HG03196 (cell line): ENCODE measurements at regions not wholly inside any gene's neighbourhood (a gene's known extent, or its start where the extent isn't known, plus 50 kb on each side); places are given as distances from the start of the nearest gene placed in this dataset.

ENCODE experiments used
- ATAC-seq: cut with Tn5 transposase; IDR thresholded peaks from one replicate; pipeline ENCODE4 v1.9.1; 2021; ENCODE audit not compliant: unreplicated experiment

DNA sequence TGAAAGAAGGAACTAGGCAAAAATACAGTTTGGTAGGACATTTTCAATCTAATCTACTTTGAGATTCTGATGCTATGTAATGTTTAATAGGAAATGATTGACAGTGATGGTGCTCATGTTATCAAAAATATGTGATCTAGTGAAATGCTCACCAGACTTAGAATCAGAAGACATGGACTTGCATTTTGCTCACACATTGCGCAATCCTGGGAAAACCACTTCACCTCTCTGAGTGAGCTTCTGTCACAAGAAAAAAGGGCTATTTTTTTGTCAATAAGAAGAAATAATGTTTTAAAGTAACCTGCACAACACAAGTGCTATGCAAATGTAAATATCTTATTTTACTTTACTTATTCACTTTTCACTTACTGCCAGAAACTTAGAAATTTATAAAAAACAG lies 380.9 kb upstream of the HTR2A start:
- ATAC-seq, result no peak

DNA sequence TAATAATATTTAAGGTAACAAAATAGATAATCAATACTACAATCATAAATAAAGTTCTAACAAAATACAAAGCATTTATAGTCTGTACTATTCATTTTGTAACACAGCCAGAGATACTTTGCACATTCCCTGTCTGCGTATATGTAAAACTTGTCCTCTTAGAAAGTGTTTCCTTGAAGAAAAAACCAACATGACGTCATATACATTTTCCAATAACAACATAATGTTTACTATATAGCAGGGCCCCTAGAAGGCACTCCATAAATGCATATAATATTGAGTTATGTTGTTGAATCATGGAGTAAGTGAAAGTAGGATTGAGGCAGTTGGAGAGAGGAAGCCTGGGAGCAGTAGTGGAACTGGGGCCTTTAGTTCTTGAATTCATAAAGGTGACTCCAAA lies 371.4 kb upstream of the HTR2A start:
- ATAC-seq, result no peak

DNA sequence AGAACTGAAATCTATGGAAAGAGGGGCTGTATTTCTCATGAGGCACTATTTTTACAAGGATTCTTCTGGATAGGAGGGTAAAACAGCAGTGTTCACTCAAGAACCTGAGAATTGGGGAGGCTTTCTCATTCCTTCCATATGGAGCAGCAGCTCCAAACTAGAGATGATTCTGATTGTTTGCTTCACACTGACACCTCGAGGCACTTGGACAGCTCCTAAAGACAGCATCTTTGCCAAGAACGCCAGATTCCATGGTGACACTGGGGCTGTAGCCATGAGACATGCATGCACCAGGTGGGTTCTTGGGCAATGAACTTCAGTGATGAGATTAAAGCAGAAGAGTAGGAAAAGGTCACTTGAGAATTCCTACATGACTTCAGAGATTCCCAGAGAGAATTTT lies 361.5 kb upstream of the HTR2A start:
- ATAC-seq, result no peak

DNA sequence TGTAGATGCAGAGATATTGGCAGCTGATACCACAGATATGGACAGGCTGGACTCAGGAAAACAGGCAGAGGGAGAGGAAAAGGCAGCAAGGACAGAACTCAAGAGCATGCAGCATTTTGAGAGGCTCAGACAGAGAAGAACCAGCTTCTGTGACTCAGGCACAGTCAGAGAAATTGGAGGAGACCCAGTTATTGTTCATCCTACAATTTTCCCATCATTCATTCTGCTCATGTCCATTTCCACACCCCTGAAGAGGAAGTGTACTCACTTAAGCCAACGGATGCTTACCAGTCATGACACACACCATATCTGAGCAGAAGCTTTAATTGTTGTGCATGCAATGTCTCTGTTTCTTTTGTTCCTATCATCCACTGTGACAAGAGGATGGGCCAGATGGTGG lies 359.8 kb upstream of the HTR2A start:
- ATAC-seq, result no peak

DNA sequence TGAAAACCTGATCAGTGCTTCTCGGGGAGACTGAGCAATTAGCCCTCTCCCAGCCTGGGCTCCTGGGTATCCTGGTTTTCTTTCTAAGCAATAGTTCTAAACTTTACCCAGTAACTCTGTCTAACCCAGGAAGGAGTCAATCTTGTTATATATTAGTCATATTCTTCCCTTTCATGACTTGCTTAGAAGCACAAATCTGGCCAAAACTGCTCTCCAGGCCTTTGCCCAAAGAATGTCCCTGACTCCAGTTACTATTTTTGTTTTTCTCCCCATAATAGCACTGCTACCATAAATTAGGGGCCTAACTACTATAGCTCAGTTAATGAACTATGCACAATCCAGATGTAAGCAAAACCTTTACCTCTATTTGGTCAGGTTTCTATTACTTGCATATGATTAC lies 355.8 kb upstream of the HTR2A start:
- ATAC-seq, result no peak

DNA sequence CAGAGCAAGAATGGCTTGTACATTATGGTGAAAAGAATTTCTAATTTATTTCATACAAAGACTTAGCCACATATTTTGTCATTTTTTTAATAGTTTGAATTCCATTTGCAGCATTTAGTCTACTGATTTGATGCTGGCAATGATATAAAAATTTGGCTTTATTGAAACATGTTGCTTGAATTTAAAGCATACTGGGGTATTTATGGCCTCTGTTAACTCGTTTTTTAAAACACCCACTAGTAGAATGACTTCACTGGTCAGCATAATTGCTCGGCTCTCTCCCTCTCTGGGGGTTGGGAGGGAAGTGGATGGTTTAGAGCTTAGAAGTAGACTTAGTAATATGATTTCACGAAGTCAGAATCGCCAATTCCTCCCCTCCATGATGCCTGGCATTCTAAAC lies 354.9 kb upstream of the HTR2A start:
- ATAC-seq, result no peak

DNA sequence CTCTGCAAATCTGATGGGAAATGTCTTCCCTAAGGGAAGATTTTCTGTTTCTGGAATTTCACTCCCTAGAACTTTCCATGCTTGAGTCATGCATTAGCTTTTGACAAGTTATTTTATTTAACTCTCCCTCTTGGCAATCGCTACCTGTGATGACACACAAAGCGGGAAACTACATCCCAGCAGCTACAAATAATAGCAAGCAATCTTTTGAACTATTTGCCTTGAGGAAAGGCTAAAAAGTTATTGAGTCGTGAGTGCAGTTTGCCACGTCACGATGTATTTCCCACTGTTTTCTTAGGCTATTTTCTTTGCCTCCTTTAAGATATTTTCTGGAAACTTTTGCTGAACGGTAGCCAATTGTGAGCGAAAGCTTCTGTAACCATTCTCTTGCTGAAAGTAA lies 353.3 kb upstream of the HTR2A start:
- ATAC-seq, result no peak

DNA sequence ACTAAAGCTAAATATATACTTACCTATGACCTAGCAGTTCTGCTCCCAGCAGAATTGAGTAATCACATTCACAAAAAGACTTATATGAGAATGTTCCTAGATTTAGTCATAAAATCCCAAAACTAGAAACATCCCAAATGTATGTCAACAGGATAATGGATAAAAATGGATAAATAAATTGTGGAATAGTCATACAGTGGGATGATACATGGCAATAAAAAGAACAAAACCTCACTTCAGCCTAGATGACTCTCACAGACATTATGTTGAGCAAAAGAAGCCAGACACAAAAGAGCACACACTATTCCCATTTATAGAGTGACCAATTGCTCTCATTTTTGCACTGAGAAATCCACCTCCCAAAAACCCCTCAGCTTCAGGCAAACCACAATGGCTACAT lies 352.4 kb upstream of the HTR2A start:
- no peak for ATAC-seq

DNA sequence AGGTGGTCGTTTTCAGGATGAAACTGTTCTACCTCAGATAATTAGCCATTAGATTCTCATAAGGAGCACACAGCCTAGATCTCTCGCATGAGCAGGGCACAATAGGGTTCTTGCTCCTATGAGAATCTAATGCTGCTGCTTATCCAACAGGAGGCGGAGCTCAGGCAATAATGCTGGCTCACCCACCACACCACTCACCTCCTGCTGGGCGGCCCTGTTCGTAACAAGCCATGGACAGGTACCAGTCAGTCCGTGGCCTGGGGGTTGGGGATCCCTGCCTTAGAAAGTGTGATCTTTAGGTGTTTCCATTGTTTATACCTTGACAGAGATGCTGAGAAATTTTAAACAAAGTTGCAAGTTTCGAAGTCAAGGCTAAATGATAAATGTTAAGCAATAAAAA lies 344.6 kb upstream of the HTR2A start:
- no peak for ATAC-seq

DNA sequence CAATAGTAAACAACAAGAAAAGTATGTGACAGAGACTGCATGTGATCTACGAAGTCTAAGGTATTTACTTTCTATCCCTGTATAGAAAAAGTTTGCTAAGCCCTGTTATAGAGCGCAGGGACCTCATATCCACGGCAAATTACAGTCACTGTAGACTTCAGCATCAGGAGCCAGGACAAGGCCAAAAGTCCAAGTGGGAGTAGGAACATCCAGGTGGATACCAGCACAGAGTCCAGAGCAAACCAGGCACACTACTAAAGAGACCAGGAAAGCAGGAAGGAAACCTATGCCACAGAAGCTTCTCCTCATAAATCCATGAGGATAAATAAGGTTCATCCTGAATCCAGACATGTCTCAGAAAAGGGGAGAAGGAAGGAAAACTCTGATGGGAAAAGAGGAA lies 342.2 kb upstream of the HTR2A start:
- no peak for ATAC-seq

DNA sequence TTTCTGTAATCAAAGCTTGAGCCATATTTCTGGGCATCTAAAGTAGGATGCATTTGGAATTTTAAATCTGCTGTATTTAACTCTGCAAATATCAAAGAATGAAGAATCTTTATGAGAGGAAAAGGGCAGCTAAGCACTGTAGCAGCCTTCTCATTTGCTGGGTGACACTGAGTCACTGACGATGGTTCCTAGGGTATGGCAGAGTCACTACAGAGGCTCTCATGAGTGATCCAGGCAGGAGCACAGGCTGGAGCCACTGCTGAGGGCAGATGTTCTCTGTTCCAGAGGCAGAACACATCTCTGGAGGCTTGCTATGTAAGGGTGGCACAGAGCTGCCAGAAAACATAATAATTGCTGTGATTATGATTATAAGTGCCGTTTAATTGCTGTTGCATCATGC lies 340.7 kb upstream of the HTR2A start:
- ATAC-seq, result no peak

DNA sequence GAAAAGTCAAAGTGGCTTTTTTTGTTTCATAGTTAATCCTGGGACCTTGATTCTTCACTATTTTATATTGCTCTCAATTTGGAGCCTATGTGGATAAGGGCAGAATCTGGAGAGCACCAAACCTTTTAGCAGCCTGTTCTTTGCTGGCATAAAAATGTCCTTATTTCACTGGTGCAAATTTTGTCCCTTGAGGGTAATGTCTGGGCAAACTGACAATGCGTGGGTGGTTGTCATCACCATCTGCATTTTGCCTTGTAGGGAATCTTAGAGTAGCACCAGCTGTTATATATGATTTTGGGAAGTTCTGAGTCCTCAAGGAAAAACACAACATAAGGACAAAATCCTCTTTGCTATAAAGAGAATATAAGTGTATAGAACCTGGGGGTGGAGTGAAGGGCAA lies 336.9 kb upstream of the HTR2A start:
- ATAC-seq, result no peak

DNA sequence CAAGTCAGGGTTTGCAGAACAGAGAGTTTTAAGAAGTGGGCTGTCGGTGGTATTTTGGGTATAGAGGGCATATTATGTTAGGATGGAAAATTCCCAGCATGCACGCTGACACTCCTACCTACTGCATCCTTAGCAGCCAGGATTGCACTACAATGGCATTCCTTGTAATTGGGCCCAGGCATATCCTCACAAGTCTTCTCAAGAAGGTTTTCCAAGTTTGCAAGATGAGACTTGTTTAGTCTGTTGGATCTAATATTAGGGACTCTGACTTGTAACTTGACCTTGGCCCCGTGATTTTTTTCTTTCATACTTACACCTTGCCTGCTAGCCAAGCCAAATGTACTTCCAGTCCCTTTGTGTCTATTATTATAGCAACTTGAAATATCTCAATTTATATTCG lies 335.7 kb upstream of the HTR2A start:
- ATAC-seq, result no peak

DNA sequence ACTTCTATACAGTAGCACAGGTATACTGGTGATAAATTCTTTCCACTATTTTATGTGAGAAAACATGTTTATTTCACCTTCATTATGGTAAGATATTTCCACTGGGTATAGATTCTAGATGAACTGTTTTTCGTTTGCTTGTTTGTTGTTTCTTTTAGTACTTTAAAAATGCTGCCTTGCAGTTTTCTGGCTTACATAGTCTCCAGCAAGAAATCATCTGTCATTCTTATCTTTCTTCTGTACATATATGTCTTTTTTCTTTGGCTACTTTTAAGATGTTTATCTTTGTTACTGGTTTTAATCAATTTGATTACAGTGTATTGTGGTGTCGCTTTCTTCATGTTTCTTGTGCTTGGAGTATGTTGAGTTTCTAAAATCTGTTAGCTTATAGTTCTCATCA lies 333.3 kb upstream of the HTR2A start:
- ATAC-seq, result no peak

DNA sequence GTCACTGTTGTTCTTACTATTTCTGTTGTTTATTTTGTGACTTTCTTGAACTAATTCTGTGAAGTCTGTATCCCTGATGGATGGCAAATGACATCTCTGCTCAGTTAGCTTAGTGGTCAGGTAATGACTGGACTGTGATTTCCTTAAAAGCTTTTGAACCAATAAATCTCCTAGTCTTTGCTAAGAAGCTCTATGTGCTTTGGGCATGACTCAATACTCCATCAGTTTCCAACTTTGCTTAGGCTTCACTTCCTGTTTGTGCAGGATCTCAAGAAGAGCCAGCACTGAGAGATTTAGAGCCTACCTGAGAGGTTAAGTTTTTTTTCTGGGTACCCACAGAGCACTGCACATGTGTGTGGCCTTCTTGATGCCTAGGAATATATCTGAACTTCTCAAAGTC lies 329.7 kb upstream of the HTR2A start:
- ATAC-seq, result no peak

DNA sequence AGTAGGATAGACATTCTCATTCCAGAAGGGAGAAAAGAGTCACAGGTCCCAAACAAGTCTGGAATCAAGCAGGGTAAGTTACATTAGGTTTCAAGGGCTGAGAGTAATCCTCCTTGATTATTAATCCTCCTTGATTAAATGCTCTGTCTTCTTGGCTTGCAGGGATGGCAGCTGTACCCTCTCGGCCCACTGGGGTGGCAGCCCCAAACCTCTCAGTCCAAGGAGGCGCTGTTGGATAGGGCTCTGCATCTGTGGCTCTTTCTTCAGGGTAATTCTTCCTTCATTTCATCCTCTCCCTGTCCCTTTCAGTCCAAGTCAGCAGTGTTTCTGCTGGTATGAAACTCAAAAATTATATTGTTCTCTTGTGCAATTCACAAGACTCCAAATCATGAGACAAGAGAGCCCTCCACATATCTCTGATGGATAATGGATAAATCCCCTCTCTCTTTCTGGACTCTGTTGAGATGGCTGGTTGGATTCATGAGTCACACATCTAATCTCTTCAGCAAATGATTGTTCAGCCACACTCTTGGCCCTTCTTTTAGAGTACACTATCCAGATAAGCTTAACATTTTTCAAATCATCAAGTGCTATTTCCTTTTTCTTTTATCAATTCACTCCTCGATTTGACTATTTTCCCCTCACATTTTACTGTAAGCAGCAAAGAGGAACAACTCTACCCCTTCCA lies 323.7 kb upstream of the HTR2A start:
- no peak for ATAC-seq

DNA sequence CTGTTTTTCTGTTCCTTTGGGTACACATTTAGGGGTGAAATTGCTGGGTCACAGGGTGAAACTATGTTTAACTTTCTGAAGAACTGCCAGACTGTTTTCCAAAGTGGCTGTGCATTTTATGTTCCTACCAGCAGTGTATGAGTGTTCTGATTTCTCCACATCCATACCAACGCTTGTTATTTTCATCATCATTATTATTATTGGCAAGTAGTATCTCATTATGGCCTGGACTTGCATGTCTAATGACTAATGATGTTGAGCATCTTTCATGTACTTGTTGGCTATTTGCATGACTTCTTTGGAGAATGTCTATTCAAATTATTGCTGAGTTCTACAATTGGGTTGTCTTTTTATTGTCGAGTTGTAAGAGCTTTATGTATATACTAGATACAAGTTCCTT lies 321.8 kb upstream of the HTR2A start:
- no peak for ATAC-seq

DNA sequence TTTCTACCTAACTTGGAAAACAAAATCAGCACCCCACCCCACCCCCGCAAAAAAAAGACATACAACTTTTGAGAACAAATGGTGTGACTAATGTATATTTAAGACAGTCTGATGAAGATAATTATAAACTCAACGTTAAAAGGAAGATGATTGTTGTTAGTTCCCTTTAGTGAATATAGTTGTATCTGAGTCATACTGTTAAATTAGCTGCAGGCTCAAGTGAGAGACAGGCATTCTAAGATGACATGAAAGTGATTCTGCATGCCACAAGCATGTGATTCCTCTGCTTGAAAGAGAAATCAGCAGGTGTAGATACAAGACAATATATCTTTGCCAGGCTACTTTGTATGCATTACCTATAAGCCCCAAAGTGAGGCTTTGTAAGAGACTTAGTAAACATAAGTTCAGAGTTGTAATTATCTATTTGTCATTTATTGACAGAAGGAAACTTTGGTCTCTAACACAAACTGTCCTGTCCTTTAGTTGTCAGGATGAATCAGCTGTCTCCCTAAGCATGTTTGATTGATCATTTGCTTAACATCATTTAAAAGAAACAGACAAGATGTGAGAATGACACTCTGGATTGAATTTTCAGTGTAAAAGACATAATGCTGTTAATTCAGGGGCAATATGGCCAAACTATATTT lies 319.4 kb upstream of the HTR2A start:
- ATAC-seq, result no peak

DNA sequence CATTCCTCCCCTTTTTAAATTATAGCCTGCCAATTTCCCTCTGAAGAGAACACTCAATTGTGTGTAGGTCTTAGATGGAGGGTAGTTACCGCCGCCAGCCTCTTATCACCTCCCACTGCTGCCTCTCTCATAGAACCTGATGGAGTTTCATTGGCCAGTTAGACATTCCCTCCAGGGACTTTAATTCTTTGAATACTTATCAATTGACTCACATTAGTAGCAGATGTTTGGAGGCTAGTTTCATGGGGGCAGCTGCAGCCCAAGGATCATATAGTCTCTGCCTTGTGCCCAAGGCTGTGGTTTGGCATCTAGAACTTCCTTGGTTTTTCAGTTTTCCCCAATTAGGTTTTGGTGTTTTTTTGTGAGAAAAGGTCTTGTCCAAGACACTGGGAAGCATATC lies 318.9 kb upstream of the HTR2A start:
- ATAC-seq, result no peak

DNA sequence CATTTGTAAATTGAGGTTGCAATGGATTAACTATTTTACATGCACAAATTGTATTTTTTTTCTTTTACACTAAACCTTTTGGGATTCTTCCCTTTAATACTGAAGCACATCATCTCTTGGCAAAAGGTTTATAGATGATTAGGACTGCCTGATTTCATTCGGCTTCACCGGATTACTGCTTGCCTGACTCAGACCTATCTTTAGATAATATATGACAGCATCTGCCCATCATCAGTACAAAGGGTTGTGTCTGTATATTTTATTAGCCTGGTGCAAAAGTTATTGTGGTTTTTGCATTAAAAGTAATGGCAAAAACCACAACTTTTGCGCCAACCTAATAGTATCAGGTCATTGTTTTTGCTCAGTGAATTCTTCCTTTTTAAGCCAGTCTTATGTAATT lies 316.2 kb upstream of the HTR2A start:
- no peak for ATAC-seq

DNA sequence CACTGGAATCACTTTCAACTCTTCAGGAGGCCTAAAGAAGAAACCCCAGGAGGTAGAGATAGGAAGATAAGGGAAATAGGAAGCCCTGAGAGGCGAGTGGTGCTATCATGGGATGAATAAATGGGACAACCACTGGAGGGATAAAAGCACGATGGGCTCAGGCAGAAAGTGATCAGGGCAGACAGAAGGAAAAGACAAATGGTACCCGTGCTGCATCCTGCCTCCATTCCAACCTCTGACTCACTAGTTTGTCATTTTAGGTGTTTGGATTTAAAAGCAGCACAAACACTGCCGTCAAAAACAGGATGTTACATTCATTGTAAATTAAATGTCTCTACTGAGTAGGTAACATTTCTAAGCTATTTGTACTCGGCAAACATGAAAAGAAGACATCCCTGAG lies 314.3 kb upstream of the HTR2A start:
- ATAC-seq, result no peak

DNA sequence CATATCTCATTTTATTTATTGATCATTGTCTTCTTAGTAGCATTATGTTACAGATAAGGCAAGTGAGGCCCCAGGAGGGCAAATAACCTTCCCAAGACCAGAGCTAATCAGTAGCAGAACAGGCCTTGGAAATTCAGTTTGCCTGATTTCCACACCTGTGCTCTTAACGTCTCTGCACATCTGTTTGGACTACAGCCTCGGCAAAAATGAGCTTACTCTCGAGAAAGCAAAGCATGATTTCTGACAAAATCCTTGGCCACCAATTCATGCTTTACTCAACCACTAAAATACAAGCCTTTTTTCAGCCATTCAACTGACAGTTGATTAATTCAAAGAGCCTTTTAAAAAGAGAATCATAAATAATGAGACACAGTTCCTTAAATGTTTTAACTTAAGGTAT lies 309.3 kb upstream of the HTR2A start:
- no peak for ATAC-seq

DNA sequence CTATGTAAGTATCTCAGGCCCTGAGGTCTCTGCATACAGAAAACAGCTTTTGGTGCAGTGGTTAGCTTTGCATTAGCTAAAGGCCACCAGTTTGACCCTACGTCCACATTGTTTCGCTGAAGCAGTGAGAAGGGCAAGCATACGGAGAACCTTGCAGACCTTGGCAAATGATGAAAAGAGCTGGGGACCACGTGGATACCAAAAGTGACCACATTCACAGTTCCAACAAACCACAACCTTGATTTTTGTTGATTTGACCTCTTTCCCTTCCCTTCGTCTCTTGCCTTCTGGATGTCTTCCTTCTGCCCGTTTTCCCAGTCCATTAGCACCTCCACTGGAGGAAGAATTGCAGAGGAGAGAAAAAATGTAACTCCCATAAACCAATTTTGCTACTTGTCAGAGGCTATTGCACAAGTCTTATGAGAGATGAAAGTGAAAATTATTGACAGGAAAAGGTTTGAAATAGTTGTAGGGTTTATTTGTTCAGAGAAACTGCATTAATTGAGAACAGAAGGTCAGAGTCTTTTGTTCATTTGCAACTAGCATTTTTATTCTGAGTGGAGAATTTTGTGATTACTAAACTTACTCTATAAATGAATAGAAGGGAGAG lies 293.9 kb upstream of the HTR2A start:
- no peak for ATAC-seq
